Testis (tissue), 2 donors: ENCODE measurements at regions not wholly inside any gene's neighbourhood (a gene's known extent, or its start where the extent isn't known, plus 50 kb on each side); places are given as distances from the start of the nearest gene placed in this dataset.

Source experiments
- DNase-seq: peaks from one replicate; pipeline ENCODE4 v3.0.0-alpha.2; 2019
- H3K27ac ChIP-seq, 2 donors: fragments of 200-600 bp; sonication (generic); one replicate each; pipeline ENCODE4 v1.5.1; 2019
- H3K27me3 ChIP-seq: fragments of 200-600 bp; sonication (generic); one replicate; pipeline ENCODE4 v1.5.1; 2019
- H3K36me3 ChIP-seq: fragments of 200-600 bp; sonication (generic); one replicate; pipeline ENCODE4 v1.5.1; 2017; ENCODE audit warnings: low read depth; ENCODE audit errors: missing control alignments
- H3K4me1 ChIP-seq: fragments of 200-600 bp; sonication (generic); one replicate; pipeline ENCODE4 v1.5.1; 2019
- H3K4me3 ChIP-seq, 2 donors: fragments of 200-600 bp; sonication (generic); one replicate each; pipeline ENCODE4 v1.5.1; 2017 to 2019
- H3K9me3 ChIP-seq: fragments of 200-600 bp; sonication (generic); one replicate; pipeline ENCODE4 v1.5.1; 2017
- POLR2A ChIP-seq: fragments of 450-650 bp; IDR thresholded peaks from one replicate; pipeline ENCODE4 v1.6.1; 2017; ENCODE audit warnings: antibody characterized with exemption, mild to moderate bottlenecking, moderate library complexity
- WGBS, 2 donors: methylation state at CpG; one replicate each; pipeline ENCODE4 v1.1.5; 2018; 5-methylcytosine and 5-hydroxymethylcytosine counted together
- intact Hi-C: fragments of 100-400 bp; cut with DNase I; formaldehyde crosslinking; loops from one replicate; pipeline ENCODE4 v1.15.1; 2023; ENCODE audit warnings: low total_unique reads
- TF ChIP-seq, protein P1 (sequence below), 3 experiments: fragments of 450-650 bp in 2 of 3; fragments of 200-600 bp in 1 of 3; sonication (generic) in 1 of 3; IDR thresholded peaks; one replicate each; pipeline ENCODE4 v1.5.1; 2016 to 2019; ENCODE audit warnings: antibody characterized with exemption in 3 of 3, mild to moderate bottlenecking in 2 of 3, moderate library complexity in 1 of 3

GRCh38 chr14:98808494-98809407, 463.2 kb downstream of the BCL11B start:
- no peaks in the 10 kb centered on the region for H3K4me1 ChIP-seq
- H3K36me3 ChIP-seq: no peaks in the 10 kb centered on the region
- no peaks in the 10 kb centered on the region for H3K9me3 ChIP-seq
- peak; percentile 15 for DNase-seq
- WGBS, 2 donors: 66 to 69% methylated on average over 12 of the region's 12 CpGs
- intact Hi-C loops: no loop called here
- H3K27me3 ChIP-seq: no peaks in the 10 kb centered on the region
- no peak for TF ChIP-seq POLR2A
- TF ChIP-seq, protein P1, sequence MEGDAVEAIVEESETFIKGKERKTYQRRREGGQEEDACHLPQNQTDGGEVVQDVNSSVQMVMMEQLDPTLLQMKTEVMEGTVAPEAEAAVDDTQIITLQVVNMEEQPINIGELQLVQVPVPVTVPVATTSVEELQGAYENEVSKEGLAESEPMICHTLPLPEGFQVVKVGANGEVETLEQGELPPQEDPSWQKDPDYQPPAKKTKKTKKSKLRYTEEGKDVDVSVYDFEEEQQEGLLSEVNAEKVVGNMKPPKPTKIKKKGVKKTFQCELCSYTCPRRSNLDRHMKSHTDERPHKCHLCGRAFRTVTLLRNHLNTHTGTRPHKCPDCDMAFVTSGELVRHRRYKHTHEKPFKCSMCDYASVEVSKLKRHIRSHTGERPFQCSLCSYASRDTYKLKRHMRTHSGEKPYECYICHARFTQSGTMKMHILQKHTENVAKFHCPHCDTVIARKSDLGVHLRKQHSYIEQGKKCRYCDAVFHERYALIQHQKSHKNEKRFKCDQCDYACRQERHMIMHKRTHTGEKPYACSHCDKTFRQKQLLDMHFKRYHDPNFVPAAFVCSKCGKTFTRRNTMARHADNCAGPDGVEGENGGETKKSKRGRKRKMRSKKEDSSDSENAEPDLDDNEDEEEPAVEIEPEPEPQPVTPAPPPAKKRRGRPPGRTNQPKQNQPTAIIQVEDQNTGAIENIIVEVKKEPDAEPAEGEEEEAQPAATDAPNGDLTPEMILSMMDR (IDR thresholded peaks at IDR 0.05): no peak
- H3K4me3 ChIP-seq: no peak overlapping the region
- H3K27ac ChIP-seq: no peak overlapping the region

DNA sequence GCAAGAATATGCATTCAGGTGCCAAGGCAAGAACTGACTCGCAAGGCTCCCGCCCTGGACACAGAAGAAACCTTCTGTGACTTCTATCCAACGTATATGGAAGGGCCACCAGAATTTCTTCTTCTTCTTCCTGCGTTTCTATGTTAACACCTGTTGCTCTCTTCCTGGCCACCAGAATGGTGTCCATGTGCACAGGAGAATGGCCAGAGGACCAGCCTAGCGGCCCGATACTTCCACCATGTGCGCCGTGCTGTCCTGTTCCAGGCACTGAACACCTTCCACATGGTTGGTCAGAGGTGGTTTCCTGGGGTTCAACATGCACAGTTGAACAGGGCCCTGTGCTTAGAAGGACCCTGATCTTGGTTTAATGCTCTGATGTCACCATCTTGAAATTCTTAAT, 455.8 kb downstream of the BCL11B start:
- Histone ChIP-seq H3K4me1 (no peaks in the 10 kb centered on the region), H3K4me3 (no peak overlapping the region), H3K27ac (no peak overlapping the region), H3K27me3 (no peaks in the 10 kb centered on the region), H3K36me3 (no peaks in the 10 kb centered on the region), H3K9me3 (no peaks in the 10 kb centered on the region)
- DNase-seq: no peak
- WGBS, 2 donors: 90 to 94% methylated on average over 8 of the region's 8 CpGs
- TF ChIP-seq, protein P1 (IDR thresholded peaks at IDR 0.05): no peak
- no peak for TF ChIP-seq POLR2A
- intact Hi-C loops: no loop called here

DNA sequence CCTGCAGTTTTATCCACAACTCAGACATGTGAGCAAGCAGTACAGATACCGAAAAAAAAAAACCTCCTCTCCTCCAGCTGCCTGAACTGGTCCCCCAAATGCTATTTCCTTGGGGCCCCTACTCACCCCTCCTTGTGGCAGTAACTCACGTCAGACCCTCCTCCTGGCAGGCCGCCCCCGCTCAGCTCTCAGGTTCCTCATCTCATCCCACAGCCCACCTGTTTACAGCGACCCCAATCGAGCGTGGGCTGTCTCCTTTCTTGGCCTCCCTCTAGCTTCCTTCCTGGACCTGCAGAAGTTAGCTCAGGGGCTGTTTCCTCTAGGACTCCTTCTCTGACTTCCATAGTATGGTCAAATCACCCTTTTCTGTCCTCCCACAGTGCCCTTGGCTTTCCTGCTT, 455.3 kb downstream of the BCL11B start:
- TF ChIP-seq, protein P1 (IDR thresholded peaks at IDR 0.05): no peak
- TF ChIP-seq POLR2A: no peak
- Histone ChIP-seq H3K36me3 (no peaks in the 10 kb centered on the region), H3K4me1 (no peaks in the 10 kb centered on the region), H3K4me3 (no peak overlapping the region), H3K27me3 (no peaks in the 10 kb centered on the region), H3K27ac (no peak overlapping the region), H3K9me3 (no peaks in the 10 kb centered on the region)
- WGBS, 2 donors: 59 to 72% methylated on average over 7 of the region's 7 CpGs
- no peak for DNase-seq
- intact Hi-C loops: no loop called here

DNA sequence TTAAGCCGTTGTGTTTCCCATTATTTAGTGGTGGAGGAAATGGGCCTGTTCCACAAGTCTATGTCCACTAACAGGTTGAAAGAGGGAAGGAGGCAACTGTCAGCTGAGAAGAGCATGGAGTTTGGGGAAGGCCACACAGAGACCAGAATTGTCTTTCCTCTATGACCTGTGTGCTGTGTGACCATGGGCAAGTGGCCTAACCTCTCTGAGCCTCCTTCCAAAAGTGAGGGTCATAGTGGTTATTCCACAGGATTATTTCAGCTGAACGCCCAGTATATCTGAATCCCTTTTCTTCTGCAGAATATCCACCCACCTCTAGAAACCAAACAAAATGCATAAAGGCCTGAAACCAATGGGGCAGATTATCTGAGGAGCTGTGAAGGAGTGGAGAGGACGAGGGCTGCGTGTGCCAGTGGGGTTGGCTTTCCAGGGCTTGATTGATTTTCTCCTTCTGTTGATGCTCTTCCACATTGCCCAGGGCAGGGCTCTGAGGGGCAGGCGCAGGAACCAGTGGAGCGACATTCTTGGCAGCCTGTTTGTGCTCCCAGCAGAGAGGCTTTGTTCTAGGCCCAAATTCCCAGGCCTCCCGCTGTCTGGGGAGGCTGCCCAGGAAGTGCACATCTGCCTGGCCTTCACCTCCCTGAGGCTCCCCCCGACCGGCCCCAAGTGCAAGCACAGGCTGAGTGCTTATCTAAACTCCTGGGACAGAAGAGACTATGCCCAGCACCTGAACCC, 452.7 kb downstream of the BCL11B start:
- Histone ChIP-seq H3K27me3 (no peaks in the 10 kb centered on the region), H3K4me3 (no peak overlapping the region), H3K36me3 (no peaks in the 10 kb centered on the region), H3K9me3 (no peaks in the 10 kb centered on the region), H3K4me1 (no peaks in the 10 kb centered on the region), H3K27ac (no peak overlapping the region)
- no peak for TF ChIP-seq POLR2A
- TF ChIP-seq, protein P1 (IDR thresholded peaks at IDR 0.05): no peak
- WGBS, 2 donors: 56 to 57% methylated on average over 7 to 9 of the region's 9 CpGs
- DNase-seq: no peak
- intact Hi-C loops: no loop called here
